SU-DHL-6 (cell line): ENCODE measurements at regions not wholly inside any gene's neighbourhood (a gene's known extent, or its start where the extent isn't known, plus 50 kb on each side); places are given as distances from the start of the nearest gene placed in this dataset.
"Not testable (repeated sequence)": the region's sequence is repeated elsewhere in the genome, so short reads cannot be mapped to it uniquely, and the experiment has no call there.

ENCODE experiments used
- H2AFZ ChIP-seq: fragments of 200-600 bp; sonication (generic); 2 replicates; pipeline ENCODE4 v1.6.1; 2014; ENCODE audit warnings: low read depth, mild to moderate bottlenecking, moderate library complexity, mixed read lengths, antibody characterized with exemption, low read length; ENCODE audit not compliant: severe bottlenecking
- H3F3A ChIP-seq: fragments of 200-600 bp; shearing (Covaris generic); 2 replicates; pipeline ENCODE4 v1.6.0; 2016; ENCODE audit warnings: antibody characterized with exemption, mild to moderate bottlenecking; ENCODE audit not compliant: insufficient read depth
- H3K27ac ChIP-seq: fragments of 200-600 bp; sonication (generic); 2 replicates; pipeline ENCODE4 v1.5.1; 2016; ENCODE audit warnings: low read depth, mild to moderate bottlenecking, low read length, moderate library complexity, mixed read lengths
- H3K27me3 ChIP-seq: fragments of 200-600 bp; sonication (generic), shearing (Covaris generic); 2 replicates; pipeline ENCODE4 v1.6.0; 2014; ENCODE audit warnings: mild to moderate bottlenecking, low read length
- H3K36me3 ChIP-seq: fragments of 200-600 bp; sonication (generic); 2 replicates; pipeline ENCODE4 v1.6.1; 2014; ENCODE audit warnings: mild to moderate bottlenecking, low read length, mixed read lengths
- H3K4me2 ChIP-seq: fragments of 300-600, 200-600 bp; shearing (Covaris generic), sonication (generic); 2 replicates; pipeline ENCODE4 v1.6.0; 2014; ENCODE audit warnings: low read length, low read depth, mild to moderate bottlenecking; ENCODE audit not compliant: poor library complexity, severe bottlenecking
- H3K4me3 ChIP-seq: fragments of 200-600 bp; sonication (generic); 2 replicates; pipeline ENCODE4 v1.5.1; 2014; ENCODE audit warnings: antibody characterized with exemption, low read length, mild to moderate bottlenecking, mixed read lengths; ENCODE audit not compliant: insufficient read depth, poor library complexity, severe bottlenecking
- H3K79me2 ChIP-seq: fragments of 200-600 bp; sonication (generic); 2 replicates; pipeline ENCODE4 v1.6.1; 2014; ENCODE audit warnings: mild to moderate bottlenecking, low read length, moderate library complexity; ENCODE audit not compliant: insufficient read depth
- H3K9ac ChIP-seq: fragments of 200-600 bp; sonication (generic); 2 replicates; pipeline ENCODE4 v1.7.0; 2014; ENCODE audit warnings: mild to moderate bottlenecking, low read length
- H3K9me2 ChIP-seq: fragments of 200-600 bp; sonication (generic); replicated peaks from 2 replicates; pipeline ENCODE4 v1.6.1; 2014; ENCODE audit warnings: low read length; ENCODE audit not compliant: insufficient read depth
- H3K9me3 ChIP-seq: fragments of 200-600 bp; sonication (generic); 2 replicates; pipeline ENCODE4 v1.6.1; 2014; ENCODE audit warnings: low read length, mixed read lengths; ENCODE audit not compliant: insufficient read depth
- H4K20me1 ChIP-seq: fragments of 200-600 bp; sonication (generic); 2 replicates; pipeline ENCODE4 v1.6.1; 2014; ENCODE audit warnings: low read depth, mild to moderate bottlenecking, antibody characterized with exemption, low read length, moderate library complexity, mixed read lengths
- EZH2phosphoT487 ChIP-seq: fragments of 200-600 bp; sonication (generic), shearing (Covaris generic); conservative IDR thresholded peaks from 2 replicates; pipeline ENCODE4 v1.6.1; 2018; ENCODE audit warnings: mild to moderate bottlenecking, antibody characterized with exemption, low read length, moderate library complexity, mixed read lengths
- TF ChIP-seq, protein P1 (sequence below): fragments of 200-600 bp; sonication (generic); IDR thresholded peaks from one replicate; pipeline ENCODE4 v1.5.1; 2017; ENCODE audit warnings: antibody characterized with exemption, mild to moderate bottlenecking, low read length, moderate library complexity; ENCODE audit not compliant: insufficient read depth, poor library complexity, severe bottlenecking

DNA sequence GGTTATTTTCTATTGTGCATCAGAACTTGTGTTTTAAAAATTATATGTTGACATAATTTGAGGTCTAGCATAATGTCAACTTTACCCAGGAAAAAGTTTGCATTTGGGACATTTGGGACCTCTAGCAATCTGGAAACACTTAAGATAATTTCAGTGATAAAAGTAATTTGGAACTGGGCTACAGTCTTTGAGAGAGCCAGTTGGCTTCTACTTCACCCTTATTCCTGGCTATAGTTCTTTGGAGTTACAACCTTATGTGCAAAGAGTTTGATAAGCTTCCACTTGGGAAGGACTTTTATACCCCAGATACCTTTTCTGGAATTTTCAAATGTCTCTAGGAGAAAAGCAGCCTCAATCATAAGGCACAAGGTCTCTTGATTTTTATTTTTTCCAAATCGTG is 139.3 kb downstream of the ARRDC3 start:
- Histone ChIP-seq H3K9me3 (0 out of 2 replicates have a peak, but pooled peaks cover 6% of the 10 kb centered on the region), H3K9ac (no peak overlapping the region), H3K4me2 (no peak overlapping the region), H3K79me2 (no peaks in the 10 kb centered on the region), H3K9me2 (no peaks in the 10 kb centered on the region), H3K4me3 (no peak overlapping the region), H3F3A (no peaks in the 10 kb centered on the region), H2AFZ (no peak overlapping the region), H3K27me3 (no peaks in the 10 kb centered on the region), H3K36me3 (no peaks in the 10 kb centered on the region), H3K27ac (no peak overlapping the region), H4K20me1 (no peaks in the 10 kb centered on the region)
- no peak for TF ChIP-seq EZH2phosphoT487
- TF ChIP-seq, protein P1, sequence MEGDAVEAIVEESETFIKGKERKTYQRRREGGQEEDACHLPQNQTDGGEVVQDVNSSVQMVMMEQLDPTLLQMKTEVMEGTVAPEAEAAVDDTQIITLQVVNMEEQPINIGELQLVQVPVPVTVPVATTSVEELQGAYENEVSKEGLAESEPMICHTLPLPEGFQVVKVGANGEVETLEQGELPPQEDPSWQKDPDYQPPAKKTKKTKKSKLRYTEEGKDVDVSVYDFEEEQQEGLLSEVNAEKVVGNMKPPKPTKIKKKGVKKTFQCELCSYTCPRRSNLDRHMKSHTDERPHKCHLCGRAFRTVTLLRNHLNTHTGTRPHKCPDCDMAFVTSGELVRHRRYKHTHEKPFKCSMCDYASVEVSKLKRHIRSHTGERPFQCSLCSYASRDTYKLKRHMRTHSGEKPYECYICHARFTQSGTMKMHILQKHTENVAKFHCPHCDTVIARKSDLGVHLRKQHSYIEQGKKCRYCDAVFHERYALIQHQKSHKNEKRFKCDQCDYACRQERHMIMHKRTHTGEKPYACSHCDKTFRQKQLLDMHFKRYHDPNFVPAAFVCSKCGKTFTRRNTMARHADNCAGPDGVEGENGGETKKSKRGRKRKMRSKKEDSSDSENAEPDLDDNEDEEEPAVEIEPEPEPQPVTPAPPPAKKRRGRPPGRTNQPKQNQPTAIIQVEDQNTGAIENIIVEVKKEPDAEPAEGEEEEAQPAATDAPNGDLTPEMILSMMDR: no peak

DNA sequence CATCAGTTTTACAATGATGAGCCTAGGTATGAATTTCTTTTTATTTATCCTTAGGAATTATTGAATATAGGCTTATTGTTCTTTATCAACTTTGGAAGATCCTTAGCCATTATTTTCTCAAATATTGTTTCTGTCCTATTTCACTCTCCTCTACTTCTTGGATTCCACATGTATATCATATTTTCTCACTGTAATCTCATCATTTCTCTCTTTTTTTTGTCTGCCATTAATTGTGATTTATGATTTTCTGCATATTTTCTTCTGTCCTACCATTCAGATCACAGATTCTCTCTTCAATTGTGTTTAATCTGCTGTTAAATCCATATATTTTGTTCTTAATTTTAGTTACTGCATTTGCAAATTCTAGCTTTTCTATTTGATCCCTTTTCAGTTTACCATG is 139.8 kb downstream of the ARRDC3 start:
- TF ChIP-seq EZH2phosphoT487: no peak
- TF ChIP-seq, protein P1: no peak
- H3K4me3 ChIP-seq: no peak overlapping the region
- H3F3A ChIP-seq: no peaks in the 10 kb centered on the region
- no peaks in the 10 kb centered on the region for H3K27me3 ChIP-seq
- H3K9me2 ChIP-seq: no peaks in the 10 kb centered on the region
- H3K4me2 ChIP-seq: no peak overlapping the region
- H3K79me2 ChIP-seq: no peaks in the 10 kb centered on the region
- no peak overlapping the region for H2AFZ ChIP-seq
- H3K27ac ChIP-seq: no peak overlapping the region
- H3K9ac ChIP-seq: no peak overlapping the region
- H3K36me3 ChIP-seq: no peaks in the 10 kb centered on the region
- H4K20me1 ChIP-seq: no peaks in the 10 kb centered on the region
- H3K9me3 ChIP-seq: 0 out of 2 replicates have a peak, but pooled peaks cover 6% of the 10 kb centered on the region

DNA sequence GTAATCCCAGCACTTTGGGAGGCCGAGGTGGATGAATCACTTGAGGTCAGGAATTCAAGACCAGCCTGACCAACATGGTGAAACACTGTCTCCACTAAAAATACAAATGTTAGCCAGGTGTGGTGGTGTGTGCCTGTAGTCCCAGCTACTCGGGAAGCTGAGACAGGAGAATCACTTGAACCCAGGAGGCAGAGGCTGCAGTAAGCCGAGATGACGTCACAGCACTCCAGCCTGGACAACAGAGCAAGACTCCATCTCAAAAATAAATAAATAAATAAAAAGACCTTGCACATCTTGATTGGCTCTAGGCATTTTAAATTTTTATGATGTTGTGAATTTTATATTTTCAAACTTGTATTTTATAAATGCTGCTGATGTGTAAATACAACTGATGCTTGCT is 141.7 kb downstream of the ARRDC3 start:
- not testable (repeated sequence) for H3K27me3 ChIP-seq, H3K9me3 ChIP-seq, H3K79me2 ChIP-seq

DNA sequence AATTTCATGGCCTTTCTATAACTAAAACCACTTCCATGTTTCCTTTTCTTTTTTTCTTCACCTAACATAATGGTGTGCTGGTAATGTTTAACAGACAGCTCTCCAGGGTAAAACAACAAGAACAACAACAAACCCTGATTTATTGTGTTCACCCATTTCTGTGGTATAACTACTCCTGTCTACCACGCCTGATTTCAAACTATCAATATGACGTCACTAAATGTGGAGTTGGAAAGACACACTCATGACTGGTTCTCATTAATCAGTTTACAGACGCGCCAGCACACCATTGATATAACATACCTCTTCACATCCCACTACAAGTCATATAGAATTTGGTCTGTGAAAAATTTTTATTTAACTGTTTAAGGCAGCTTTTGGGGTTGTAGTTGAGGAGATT is 142.9 kb downstream of the ARRDC3 start:
- TF ChIP-seq, protein P1: no peak
- no peak for TF ChIP-seq EZH2phosphoT487

More for the DNA sequence above, 141.7 kb downstream of the ARRDC3 start:
- not testable (repeated sequence) for H2AFZ ChIP-seq, H3K4me2 ChIP-seq, H3F3A ChIP-seq, H3K9ac ChIP-seq, H4K20me1 ChIP-seq, H3K36me3 ChIP-seq, H3K27ac ChIP-seq, H3K4me3 ChIP-seq, H3K9me2 ChIP-seq

More for the DNA sequence above, 142.9 kb downstream of the ARRDC3 start:
- Histone ChIP-seq H3K27me3 (no peaks in the 10 kb centered on the region), H3K4me3 (no peak overlapping the region), H3K27ac (no peak overlapping the region), H3K4me2 (no peak overlapping the region), H3F3A (no peaks in the 10 kb centered on the region), H3K9me3 (0 out of 2 replicates have a peak, but pooled peaks cover 6% of the 10 kb centered on the region), H2AFZ (no peak overlapping the region), H3K9ac (no peak overlapping the region), H3K79me2 (no peaks in the 10 kb centered on the region), H4K20me1 (no peaks in the 10 kb centered on the region), H3K36me3 (no peaks in the 10 kb centered on the region), H3K9me2 (no peaks in the 10 kb centered on the region)
